IMR-90 (cell line): ENCODE measurements at regions not wholly inside any gene's neighbourhood (a gene's known extent, or its start where the extent isn't known, plus 50 kb on each side); places are given as distances from the start of the nearest gene placed in this dataset.

ENCODE experiments used
- CTCF ChIP-seq: conservative IDR thresholded peaks from 2 replicates; pipeline ENCODE4 v1.5.1; 2012; ENCODE audit warnings: mild to moderate bottlenecking, low read depth, low read length, improper control_type of control experiment
- FOS ChIP-seq: fragments of 150-350 bp; IDR thresholded peaks from 2 replicates; pipeline ENCODE4 v1.6.1; 2016; ENCODE audit warnings: low read depth, low read length
- POLR2A ChIP-seq: IDR thresholded peaks from 2 replicates; pipeline ENCODE4 v1.6.1; 2012; ENCODE audit warnings: mild to moderate bottlenecking, low read depth, low read length

GRCh38 chr4:31236639-31237173, 516.5 kb downstream of the PCDH7 start:
- TF ChIP-seq CTCF (no peak), POLR2A (no peak), FOS (no peak)
